WTC11 (cell line): ENCODE measurements at regions not wholly inside any gene's neighbourhood (a gene's known extent, or its start where the extent isn't known, plus 50 kb on each side); places are given as distances from the start of the nearest gene placed in this dataset.

Experiments
- ATAC-seq: fragments of 200-7000 bp; cut with Tn5 transposase; 2 replicates; pipeline ENCODE4 v1.10.0; 2021; ENCODE audit warnings: mild to moderate bottlenecking, moderate library complexity
- CTCF ChIA-PET: fragments of 300-600 bp; sonication (Branson Sonifier 250); formaldehyde crosslinking; loops from one replicate; lab custom pipeline; 2021; ENCODE audit warnings: antibody characterized with exemption; lab: Charles Lee
- POLR2A ChIA-PET: fragments of 350-600 bp; sonication (Branson Sonifier 250); formaldehyde crosslinking; loops from one replicate; lab custom pipeline; 2021; ENCODE audit warnings: antibody characterized with exemption; lab: Charles Lee
- DNase-seq: peaks from one replicate; pipeline ENCODE4 v3.0.0; 2021; ENCODE audit warnings: low spot score
- H3K27ac Mint-ChIP-seq: 2 replicates; pipeline ENCODE4 v1.8.0; 2021; ENCODE audit warnings: mixed read lengths
- H3K27me3 Mint-ChIP-seq: 2 replicates; pipeline ENCODE4 v1.8.0; 2021; ENCODE audit warnings: low read depth, mild to moderate bottlenecking, moderate library complexity, mixed read lengths
- H3K36me3 Mint-ChIP-seq: 2 replicates; pipeline ENCODE4 v1.8.0; 2021; ENCODE audit warnings: mixed read lengths
- H3K4me1 Mint-ChIP-seq: 2 replicates; pipeline ENCODE4 v1.8.0; 2022; ENCODE audit warnings: mixed read lengths
- H3K4me3 Mint-ChIP-seq: 2 replicates; pipeline ENCODE4 v1.8.0; 2021; ENCODE audit warnings: mild to moderate bottlenecking, moderate library complexity, mixed read lengths
- H3K9me3 Mint-ChIP-seq: 2 replicates; pipeline ENCODE4 v1.8.0; 2021; ENCODE audit warnings: mixed read lengths
- ATF1 ChIP-seq: sonication (generic); formaldehyde crosslinking; IDR thresholded peaks from 2 replicates; pipeline ENCODE4 v1.8.1; 2023; ENCODE audit warnings: mild to moderate bottlenecking, moderate library complexity, missing genetic modification reagents
- ATF2 ChIP-seq: sonication (generic); formaldehyde crosslinking; IDR thresholded peaks from 2 replicates; pipeline ENCODE4 v1.8.1; 2022; ENCODE audit warnings: low read depth, missing genetic modification reagents, borderline replicate concordance
- ATF3 ChIP-seq: sonication (generic); formaldehyde crosslinking; conservative IDR thresholded peaks from 2 replicates; pipeline ENCODE4 v1.8.1; 2022; ENCODE audit warnings: mild to moderate bottlenecking, missing genetic modification reagents
- ESRRA ChIP-seq: sonication (generic); formaldehyde crosslinking; IDR thresholded peaks from 2 replicates; pipeline ENCODE4 v1.8.1; 2022; ENCODE audit warnings: mild to moderate bottlenecking, missing genetic modification reagents, borderline replicate concordance
- FOXP4 ChIP-seq: sonication (generic); formaldehyde crosslinking; IDR thresholded peaks from 2 replicates; pipeline ENCODE4 v1.8.0; 2022; ENCODE audit warnings: mild to moderate bottlenecking, missing genetic modification reagents
- GABPB1 ChIP-seq: sonication (generic); formaldehyde crosslinking; IDR thresholded peaks from 2 replicates; pipeline ENCODE4 v1.8.1; 2023; ENCODE audit warnings: mild to moderate bottlenecking, missing genetic modification reagents
- JAZF1 ChIP-seq: fragments of 250-450 bp; sonication (Bioruptor Pico); IDR thresholded peaks from 2 replicates; pipeline ENCODE4 v1.9.0; 2021; ENCODE audit warnings: moderate library complexity, mild to moderate bottlenecking, inconsistent platforms
- JUN ChIP-seq: sonication (generic); formaldehyde crosslinking; IDR thresholded peaks from 2 replicates; pipeline ENCODE4 v1.8.0; 2023; ENCODE audit warnings: mild to moderate bottlenecking, missing genetic modification reagents
- NFE2L1 ChIP-seq: sonication (generic); formaldehyde crosslinking; IDR thresholded peaks from 2 replicates; pipeline ENCODE4 v1.8.1; 2023; ENCODE audit warnings: missing genetic modification reagents
- PRRX2 ChIP-seq: fragments of 250-450 bp; sonication (Bioruptor Pico); IDR thresholded peaks from 2 replicates; pipeline ENCODE4 v1.8.0; 2021; ENCODE audit warnings: mild to moderate bottlenecking
- SMAD4 ChIP-seq: sonication (generic); formaldehyde crosslinking; IDR thresholded peaks from 2 replicates; pipeline ENCODE4 v1.8.0; 2022; ENCODE audit warnings: mild to moderate bottlenecking, missing genetic modification reagents
- TEAD4 ChIP-seq: sonication (generic); formaldehyde crosslinking; IDR thresholded peaks from 2 replicates; pipeline ENCODE4 v1.8.0; 2022; ENCODE audit warnings: mild to moderate bottlenecking, missing genetic modification reagents
- USF2 ChIP-seq: sonication (generic); formaldehyde crosslinking; IDR thresholded peaks from 2 replicates; pipeline ENCODE4 v1.8.1; 2023; ENCODE audit warnings: mild to moderate bottlenecking, missing genetic modification reagents, moderate library complexity

GRCh38 chr4:122285285-122285684, 93.5 kb upstream of the ADAD1 start:
- no peaks in the 10 kb centered on the region for H3K4me1 Mint-ChIP-seq
- no peak overlapping the region for H3K27ac Mint-ChIP-seq
- 0 out of 2 replicates have a peak, but pooled peaks have one; percentile 26 for ATAC-seq

GRCh38 chr4:122293374-122294365, 85.1 kb upstream of the ADAD1 start:
- TF ChIP-seq SMAD4 (no peak), PRRX2 (CRISPR knock-in tag) (no peak)
- peaks cover 7% of the 10 kb centered on the region; the same call in 1 of the 2 replicates for H3K9me3 Mint-ChIP-seq
- CTCF ChIA-PET = no interaction called here
- H3K36me3 Mint-ChIP-seq = peaks cover 31% of the 10 kb centered on the region
- DNase-seq (peak; percentile 10), ATAC-seq (peak; percentile 66)
- H3K4me3 Mint-ChIP-seq = no peak overlapping the region
- no peak overlapping the region for H3K27ac Mint-ChIP-seq
- POLR2A ChIA-PET = no interaction called here
- H3K4me1 Mint-ChIP-seq = no peaks in the 10 kb centered on the region
- H3K27me3 Mint-ChIP-seq = no peaks in the 10 kb centered on the region

More at GRCh38 chr4:122285285-122285684, 93.5 kb upstream of the ADAD1 start:
- H3K27me3 Mint-ChIP-seq = no peaks in the 10 kb centered on the region
- TF ChIP-seq TEAD4 = no peak
- no peak overlapping the region for H3K4me3 Mint-ChIP-seq
- no peak for DNase-seq
- 0 out of 2 replicates have a peak, but pooled peaks cover 10% of the 10 kb centered on the region for H3K36me3 Mint-ChIP-seq
- POLR2A ChIA-PET = no interaction called here
- CTCF ChIA-PET = no interaction called here
- H3K9me3 Mint-ChIP-seq = 0 out of 2 replicates have a peak, but pooled peaks cover 3% of the 10 kb centered on the region

GRCh38 chr4:122297694-122298093, 81.1 kb upstream of the ADAD1 start:
- ChIA-PET CTCF (no interaction called here), POLR2A (no interaction called here)
- H3K9me3 Mint-ChIP-seq = peaks cover 4% of the 10 kb centered on the region; the same call in 1 of the 2 replicates
- H3K36me3 Mint-ChIP-seq = peaks cover 19% of the 10 kb centered on the region
- no peak overlapping the region for H3K4me3 Mint-ChIP-seq
- TF ChIP-seq USF2 (CRISPR knock-in tag) = no peak
- TF ChIP-seq ATF2 (CRISPR knock-in tag) = no peak
- H3K27ac Mint-ChIP-seq = no peak overlapping the region
- no peaks in the 10 kb centered on the region for H3K27me3 Mint-ChIP-seq
- no peaks in the 10 kb centered on the region for H3K4me1 Mint-ChIP-seq
- DNase-seq (no peak), ATAC-seq (no peak)

- TF ChIP-seq JUN (CRISPR knock-in tag) = no peak
- no peak for TF ChIP-seq JAZF1 (CRISPR knock-in tag)
- TF ChIP-seq GABPB1 (CRISPR knock-in tag) = no peak
- TF ChIP-seq ATF1 (CRISPR knock-in tag) = no peak
- no peak for TF ChIP-seq FOXP4
- no peak for TF ChIP-seq ATF3
- no peak for TF ChIP-seq ESRRA
- no peak for TF ChIP-seq NFE2L1 (CRISPR knock-in tag)
- Mint-ChIP-seq H3K4me1 (no peaks in the 10 kb centered on the region), H3K9me3 (peaks cover 4% of the 10 kb centered on the region; the same call in 1 of the 2 replicates), H3K36me3 (peaks cover 7% of the 10 kb centered on the region), H3K27me3 (no peaks in the 10 kb centered on the region), H3K4me3 (no peak overlapping the region), H3K27ac (no peak overlapping the region)
- no peak for DNase-seq
- no peak for ATAC-seq
- ChIA-PET POLR2A (no interaction called here), CTCF (no interaction called here)
Observed at GRCh38 chr4:122300776-122301175, 78.0 kb upstream of the ADAD1 start.
